H1 (cell line): ENCODE measurements at regions not wholly inside any gene's neighbourhood (a gene's known extent, or its start where the extent isn't known, plus 50 kb on each side); places are given as distances from the start of the nearest gene placed in this dataset.

ENCODE experiments used
- CTCF ChIA-PET: fragments of 300-600 bp; sonication (Branson Sonifier 250); formaldehyde crosslinking; loops from one replicate; lab custom pipeline; 2021; ENCODE audit not compliant: partially characterized antibody; lab: Charles Lee
- POLR2A ChIA-PET: fragments of 300-600 bp; sonication (Branson Sonifier 250); formaldehyde crosslinking; loops from one replicate; lab custom pipeline; 2021; ENCODE audit warnings: inconsistent platforms; ENCODE audit not compliant: partially characterized antibody; lab: Charles Lee
- DNase-seq, 2 experiments: peaks; one replicate each; pipeline versions ENCODE4 v3.0.0 to v3.0.0-alpha.2; 2010 to 2022; ENCODE audit warnings: low spot score in 2 of 2, low read depth in 1 of 2, mixed read lengths in 1 of 2
- FAIRE-seq: peaks from 2 replicates; lab custom pipeline; 2011; peaks lifted over from hg19 to GRCh38; lab: Jason Lieb, UNC
- H2AFZ ChIP-seq: 2 replicates; pipeline ENCODE4 v1.8.1; 2012; ENCODE audit warnings: low read length, inconsistent platforms
- H2AK5ac ChIP-seq: 2 replicates; pipeline ENCODE4 v1.6.1; 2013; ENCODE audit warnings: low read depth, low read length
- H2BK120ac ChIP-seq: replicated peaks from 2 replicates; pipeline ENCODE3; 2013; ENCODE audit warnings: low read depth, low read length, inconsistent platforms
- H2BK12ac ChIP-seq: 2 replicates; pipeline ENCODE4 v1.6.1; 2013; ENCODE audit warnings: low read depth, low read length
- H2BK15ac ChIP-seq: 2 replicates; pipeline ENCODE4 v1.6.1; 2013; ENCODE audit warnings: low read length
- H2BK20ac ChIP-seq: 2 replicates; pipeline ENCODE4 v1.6.1; 2013; ENCODE audit warnings: low read length
- H2BK5ac ChIP-seq: 2 replicates; pipeline ENCODE4 v1.6.1; 2013; ENCODE audit warnings: low read depth, low read length
- H3K14ac ChIP-seq: 2 replicates; pipeline ENCODE4 v1.6.1; 2013; ENCODE audit warnings: inconsistent platforms; ENCODE audit not compliant: insufficient read length
- H3K18ac ChIP-seq: 2 replicates; pipeline ENCODE4 v1.6.1; 2013; ENCODE audit warnings: low read length; ENCODE audit errors: extremely low read depth
- H3K23ac ChIP-seq: 2 replicates; pipeline ENCODE4 v1.6.1; 2013; ENCODE audit warnings: inconsistent platforms; ENCODE audit not compliant: insufficient read length
- H3K23me2 ChIP-seq: 2 replicates; pipeline ENCODE4 v1.6.1; 2013; ENCODE audit warnings: low read depth, low read length
- H3K27ac ChIP-seq: 2 replicates; pipeline ENCODE4 v1.6.1; 2011; ENCODE audit warnings: low read depth, low read length, inconsistent platforms
- H3K27me3 ChIP-seq, 4 experiments: replicated peaks in 1 of 4; 1 replicate in 1 of 4; 2 replicates in 3 of 4; pipeline versions ENCODE4 v1.6.1 to v1.8.1; 2011 to 2013; ENCODE audit warnings: low read length in 3 of 4, mild to moderate bottlenecking in 3 of 4, inconsistent platforms in 2 of 4, mixed read lengths in 2 of 4, moderate library complexity in 1 of 4; ENCODE audit not compliant: control insufficient read depth in 3 of 4, insufficient read depth in 3 of 4; ENCODE audit errors: extremely low read depth in 1 of 4
- H3K36me3 ChIP-seq, 4 experiments: 2 replicates each; pipeline versions ENCODE4 v1.6.1 to v1.8.1; 2011 to 2013; ENCODE audit warnings: mild to moderate bottlenecking in 4 of 4, low read length in 3 of 4, moderate library complexity in 2 of 4, control low read depth in 1 of 4, inconsistent platforms in 1 of 4; ENCODE audit not compliant: insufficient read depth in 4 of 4, control insufficient read depth in 2 of 4
- H3K4ac ChIP-seq: replicated peaks from 2 replicates; pipeline ENCODE3; 2013; ENCODE audit warnings: low read length, low read depth, mixed read lengths, inconsistent platforms; ENCODE audit not compliant: insufficient read length
- H3K4me1 ChIP-seq, 4 experiments: replicated peaks in 1 of 4; 1 replicate in 1 of 4; 2 replicates in 3 of 4; pipeline versions ENCODE4 v1.6.1 to v1.8.1; 2011 to 2013; ENCODE audit warnings: low read length in 3 of 4, inconsistent platforms in 2 of 4, mixed read lengths in 1 of 4; ENCODE audit not compliant: insufficient read depth in 4 of 4, control insufficient read depth in 3 of 4
- H3K4me2 ChIP-seq, 2 experiments: 2 replicates each; pipeline versions ENCODE4 v1.6.1 to v1.8.1; 2011 to 2013; ENCODE audit warnings: low read depth in 2 of 2, low read length in 2 of 2, control low read depth in 1 of 2, inconsistent platforms in 1 of 2, mild to moderate bottlenecking in 1 of 2; ENCODE audit not compliant: insufficient read depth in 1 of 2
- H3K4me3 ChIP-seq, 4 experiments: fragments of 200-600, 300-600 bp in 1 of 4; sonication (generic), shearing (Covaris generic), sonication (Bioruptor Twin) in 1 of 4; 2 replicates each; pipeline versions ENCODE4 v1.5.1 to v1.8.1; 2011 to 2016; ENCODE audit warnings: low read length in 4 of 4, low read depth in 3 of 4, control low read depth in 2 of 4, inconsistent platforms in 2 of 4, mild to moderate bottlenecking in 2 of 4, mixed read lengths in 1 of 4, moderate library complexity in 1 of 4; ENCODE audit not compliant: insufficient read depth in 2 of 4; ENCODE audit errors: extremely low read depth in 1 of 4
- H3K56ac ChIP-seq: replicated peaks from 2 replicates; pipeline ENCODE3; 2013; ENCODE audit warnings: low read depth, mild to moderate bottlenecking, mixed read lengths, low read length, inconsistent platforms; ENCODE audit not compliant: insufficient read length
- H3K79me1 ChIP-seq: 2 replicates; pipeline ENCODE4 v1.6.1; 2013; ENCODE audit warnings: low read depth, low read length, control low read depth
- H3K79me2 ChIP-seq, 2 experiments: 2 replicates each; pipeline versions ENCODE4 v1.6.1 to v1.8.1; 2012 to 2013; ENCODE audit warnings: low read length in 2 of 2, mild to moderate bottlenecking in 2 of 2, inconsistent platforms in 1 of 2; ENCODE audit not compliant: insufficient read depth in 2 of 2, control insufficient read depth in 1 of 2
- H3K9ac ChIP-seq, 4 experiments: replicated peaks in 1 of 4; 1 replicate in 1 of 4; 2 replicates in 3 of 4; pipeline versions ENCODE4 v1.6.1 to v1.8.1; 2011 to 2013; ENCODE audit warnings: low read depth in 3 of 4, low read length in 3 of 4, control low read depth in 2 of 4, mild to moderate bottlenecking in 2 of 4, moderate library complexity in 2 of 4, inconsistent platforms in 1 of 4; ENCODE audit errors: extremely low read depth in 1 of 4
- H3K9me3 ChIP-seq, 2 experiments: 2 replicates each; pipeline versions ENCODE4 v1.6.1 to v1.8.1; 2012 to 2013; ENCODE audit warnings: mild to moderate bottlenecking in 2 of 2, moderate library complexity in 2 of 2, control low read depth in 1 of 2, inconsistent platforms in 1 of 2, low read depth in 1 of 2, low read length in 1 of 2, mixed read lengths in 1 of 2; ENCODE audit not compliant: insufficient read depth in 2 of 2
- H4K20me1 ChIP-seq, 2 experiments: replicated peaks in 1 of 2; 2 replicates each; pipeline versions ENCODE3 to v1.8.1; 2011 to 2013; ENCODE audit warnings: inconsistent platforms in 2 of 2, low read length in 2 of 2, mild to moderate bottlenecking in 1 of 2; ENCODE audit not compliant: insufficient read depth in 2 of 2, control insufficient read depth in 1 of 2
- H4K5ac ChIP-seq: 2 replicates; pipeline ENCODE4 v1.6.1; 2013; ENCODE audit warnings: low read length, low read depth, mixed read lengths, inconsistent platforms; ENCODE audit not compliant: insufficient read length
- H4K8ac ChIP-seq: 2 replicates; pipeline ENCODE4 v1.8.0; 2013; ENCODE audit warnings: mild to moderate bottlenecking, moderate library complexity, low read length, inconsistent platforms; ENCODE audit not compliant: insufficient read depth; ENCODE audit errors: extremely low read depth
- H4K91ac ChIP-seq: replicated peaks from 2 replicates; pipeline ENCODE3; 2013; ENCODE audit warnings: low read length, mixed read lengths, inconsistent platforms; ENCODE audit not compliant: insufficient read length
- BACH1 ChIP-seq: IDR thresholded peaks from 2 replicates; pipeline ENCODE4 v1.6.1; 2012; ENCODE audit warnings: low read length, improper control_type of control experiment
- CHD1 ChIP-seq: IDR thresholded peaks from 2 replicates; pipeline ENCODE4 v1.6.1; 2012; ENCODE audit warnings: low read depth, low read length, improper control_type of control experiment
- CHD2 ChIP-seq: IDR thresholded peaks from 2 replicates; pipeline ENCODE4 v1.6.1; 2012; ENCODE audit warnings: low read length, improper control_type of control experiment
- HDAC6 ChIP-seq: IDR thresholded peaks from one replicate; pipeline ENCODE4 v1.7.1; 2012; ENCODE audit warnings: low read depth, mild to moderate bottlenecking, inconsistent platforms, low read length, moderate library complexity
- RAD21 ChIP-seq, 2 experiments: IDR thresholded peaks in 1 of 2; conservative IDR thresholded peaks in 1 of 2; 2 replicates each; pipeline ENCODE4 v1.6.1; 2011; ENCODE audit warnings: low read depth in 2 of 2, low read length in 2 of 2, improper control_type of control experiment in 1 of 2, inconsistent platforms in 1 of 2, mild to moderate bottlenecking in 1 of 2, moderate library complexity in 1 of 2
- RFX5 ChIP-seq: IDR thresholded peaks from 2 replicates; pipeline ENCODE4 v1.6.1; 2011; ENCODE audit warnings: low read depth, low read length, improper control_type of control experiment, borderline replicate concordance
- SRF ChIP-seq: IDR thresholded peaks from 2 replicates; pipeline ENCODE4 v1.6.1; 2011; ENCODE audit warnings: mild to moderate bottlenecking, low read depth, low read length, moderate library complexity
- SUZ12 ChIP-seq: fragments of 200-600 bp; sonication (generic); IDR thresholded peaks from 2 replicates; pipeline ENCODE4 v1.6.1; 2012; ENCODE audit warnings: mild to moderate bottlenecking, inconsistent platforms, low read length, moderate library complexity, mixed read lengths
- WGBS, 2 experiments: shearing (Covaris generic) in 1 of 2; methylation state at CpG; one replicate each; pipeline versions ENCODE4 v1.1.6 to v1.1.7; 2013 to 2015; ENCODE audit warnings: low lambda C conversion rate in 2 of 2, mixed read lengths in 2 of 2, inconsistent platforms in 1 of 2, low coverage in 1 of 2, missing lambda C conversion rate in 1 of 2; ENCODE audit not compliant: insufficient replicate concordance in 2 of 2, insufficient coverage in 1 of 2, insufficient read length in 1 of 2; ENCODE audit errors: extremely low coverage in 1 of 2, missing lambda C conversion rate in 1 of 2; 5-methylcytosine and 5-hydroxymethylcytosine counted together

GRCh38 chr3:110253794-110254193 is 817.8 kb upstream of the NECTIN3 start:
- Histone ChIP-seq H3K9me3 (no peaks in the 10 kb centered on the region), H3K79me1 (no peaks in the 10 kb centered on the region), H2BK15ac (no peak overlapping the region), H3K36me3 (no peaks in the 10 kb centered on the region), H3K4ac (no peak overlapping the region), H2AFZ (no peak overlapping the region), H4K8ac (no peak overlapping the region), H3K23me2 (no peaks in the 10 kb centered on the region), H4K20me1 (no peaks in the 10 kb centered on the region), H2BK12ac (no peak overlapping the region), H3K27ac (no peak overlapping the region), H3K18ac (no peak overlapping the region), H3K27me3 (peaks cover 0 to 1% (median 0%) of the 10 kb centered on the region in 4 experiments; a peak in 1 of 7 replicates), H4K5ac (no peak overlapping the region), H3K4me3 (no peak overlapping the region), H3K23ac (no peak overlapping the region), H3K4me1 (no peaks in the 10 kb centered on the region), H2BK120ac (no peak overlapping the region), H2BK20ac (no peak overlapping the region), H2BK5ac (no peak overlapping the region), H4K91ac (no peak overlapping the region), H3K79me2 (no peaks in the 10 kb centered on the region), H3K4me2 (no peak overlapping the region), H3K14ac (no peak overlapping the region), H3K56ac (no peak overlapping the region), H2AK5ac (no peak overlapping the region), H3K9ac (no peak overlapping the region)
- ChIA-PET POLR2A (no interaction called here), CTCF (no interaction called here)
- whole genome bisulfite sequencing, 2 experiments = 86% methylated on average over 2 of the region's 2 CpGs; no CpG with 5 or more reads in 1 of the 2 experiments
- DNase-seq = no peak
- no peak for FAIRE-seq
- no peak for TF ChIP-seq RAD21 (IDR thresholded peaks at IDR 0.05 in 1 of 2, conservative IDR thresholded peaks at IDR 0.05 in 1 of 2; ENCODE audit: low read depth in 2 of 2, low read length in 2 of 2)
- no peak for TF ChIP-seq CHD1
- TF ChIP-seq SUZ12 = no peak
- TF ChIP-seq RFX5 = no peak
- no peak for TF ChIP-seq HDAC6
- no peak for TF ChIP-seq SRF
- TF ChIP-seq BACH1 = no peak
- no peak for TF ChIP-seq CHD2
